ENCODE measurements at regions not wholly inside any gene's neighbourhood (a gene's known extent, or its start where the extent isn't known, plus 50 kb on each side); places are given as distances from the start of the nearest gene placed in this dataset.

DNA sequence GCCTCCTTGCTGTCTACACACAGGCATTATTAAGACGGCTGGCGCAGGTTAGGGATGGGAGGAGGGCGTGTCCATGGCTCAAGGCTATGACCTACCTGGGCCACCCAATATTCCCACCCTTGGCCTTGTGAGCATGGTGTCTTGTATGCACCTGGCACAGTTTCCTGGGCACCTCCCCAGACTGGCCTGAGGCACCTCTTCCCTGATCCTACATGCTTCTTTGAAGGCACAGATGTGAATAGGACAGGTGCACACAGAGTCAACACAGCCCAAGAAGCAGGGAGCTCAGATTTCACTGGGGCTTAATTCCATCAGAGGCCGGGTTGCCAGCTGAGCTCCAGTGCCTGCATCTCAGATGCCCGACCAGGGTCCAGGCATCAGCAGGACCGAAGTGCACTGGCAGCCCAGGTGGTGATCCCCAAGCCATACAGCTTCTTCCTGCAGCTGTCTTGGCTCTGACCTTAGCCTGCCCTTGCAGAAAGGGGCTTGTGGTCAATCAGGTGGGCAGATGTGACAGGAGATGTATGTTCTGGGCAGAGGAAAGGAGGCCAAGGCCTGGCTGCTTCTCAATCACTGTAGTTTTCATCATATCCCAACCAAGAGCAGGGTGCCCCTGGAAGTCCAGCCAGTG is 287.7 kb downstream of the CLIC5 start:
- Histone ChIP-seq H3K9me3 (ENCODE audit: control insufficient read depth, low read length) (peaks cover 4% of the 10 kb centered on the region), H3K36me3 (ENCODE audit: control insufficient read depth in 1 of 2, insufficient read depth in 2 of 2, low read length in 1 of 2) (no peaks in the 10 kb centered on the region), H3K4me3 (ENCODE audit: low read length in 2 of 2) (no peak overlapping the region), H3K4me1 (ENCODE audit: control insufficient read depth in 1 of 2, insufficient read depth in 2 of 2, low read length in 2 of 2) (no peaks in the 10 kb centered on the region), H3K27ac (ENCODE audit: low read depth in 1 of 2, low read length in 2 of 2) (no peak overlapping the region), H3K27me3 (ENCODE audit: control insufficient read depth in 1 of 2, insufficient read depth in 2 of 2, low read length in 1 of 2) (no peaks in the 10 kb centered on the region)
- intact Hi-C loops (cut with DNase I): no loop called here
- no peak for DNase-seq
- WGBS, 2 donors: 96 to 98% methylated on average over 6 of the region's 6 CpGs
- no peak for ATAC-seq (ENCODE audit: low FRiP score)

DNA sequence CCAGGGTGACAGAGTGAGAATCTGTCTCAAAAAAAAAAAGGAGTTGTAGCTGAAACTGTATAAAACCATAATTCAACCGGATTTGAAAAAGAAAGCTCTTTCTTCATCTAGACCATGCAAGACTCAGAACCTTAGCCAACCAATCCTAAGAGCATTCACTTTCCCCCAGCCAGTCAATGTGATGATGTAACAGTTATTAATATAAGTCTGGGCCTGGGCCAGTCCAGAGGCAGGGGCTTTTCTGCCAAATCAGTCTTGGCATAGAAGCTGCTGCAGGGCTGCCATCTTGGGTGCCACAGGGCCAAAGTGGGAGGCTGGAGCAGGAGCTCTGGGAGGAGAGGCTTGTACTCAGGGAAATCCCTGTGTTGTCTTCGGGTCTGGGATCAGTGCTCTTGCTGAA is 288.4 kb downstream of the CLIC5 start:
- H3K4me1 ChIP-seq (ENCODE audit: control insufficient read depth in 1 of 2, insufficient read depth in 2 of 2, low read length in 2 of 2): no peaks in the 10 kb centered on the region
- H3K27me3 ChIP-seq (ENCODE audit: control insufficient read depth in 1 of 2, insufficient read depth in 2 of 2, low read length in 1 of 2): no peaks in the 10 kb centered on the region
- ATAC-seq (ENCODE audit: low FRiP score) (peak; percentile 59), DNase-seq (no peak)
- H3K27ac ChIP-seq (ENCODE audit: low read depth in 1 of 2, low read length in 2 of 2): no peak overlapping the region
- H3K9me3 ChIP-seq (ENCODE audit: control insufficient read depth, low read length): peaks cover 6% of the 10 kb centered on the region
- WGBS, 2 donors: 32 to 42% methylated on average over 2 of the region's 2 CpGs
- H3K36me3 ChIP-seq (ENCODE audit: control insufficient read depth in 1 of 2, insufficient read depth in 2 of 2, low read length in 1 of 2): no peaks in the 10 kb centered on the region
- intact Hi-C loops (cut with DNase I): no loop called here
- H3K4me3 ChIP-seq (ENCODE audit: low read length in 2 of 2): no peak overlapping the region

DNA sequence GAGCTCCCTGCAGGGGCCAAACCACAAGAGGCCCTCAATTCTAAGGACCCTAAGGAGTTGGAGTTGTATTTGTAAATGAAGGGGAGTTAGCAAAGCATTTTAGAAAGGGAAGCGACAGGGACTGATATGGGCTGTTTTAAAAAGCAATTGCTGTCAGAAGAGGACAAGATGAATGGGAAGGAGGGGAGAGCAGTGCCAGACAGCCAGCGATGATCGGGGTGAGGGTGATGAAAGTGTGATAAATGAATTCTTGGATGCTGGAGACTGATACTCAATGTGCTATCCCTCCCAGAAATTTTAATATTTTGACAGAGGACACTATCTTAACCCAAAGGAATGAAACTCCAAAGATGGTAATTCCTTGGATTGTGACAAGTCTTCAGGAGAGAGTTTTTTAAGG is 289.2 kb downstream of the CLIC5 start:
- Histone ChIP-seq H3K4me3 (ENCODE audit: low read length in 2 of 2) (no peak overlapping the region), H3K4me1 (ENCODE audit: control insufficient read depth in 1 of 2, insufficient read depth in 2 of 2, low read length in 2 of 2) (no peaks in the 10 kb centered on the region), H3K27ac (ENCODE audit: low read depth in 1 of 2, low read length in 2 of 2) (no peak overlapping the region), H3K9me3 (ENCODE audit: control insufficient read depth, low read length) (peaks cover 6% of the 10 kb centered on the region), H3K27me3 (ENCODE audit: control insufficient read depth in 1 of 2, insufficient read depth in 2 of 2, low read length in 1 of 2) (no peaks in the 10 kb centered on the region), H3K36me3 (ENCODE audit: control insufficient read depth in 1 of 2, insufficient read depth in 2 of 2, low read length in 1 of 2) (no peaks in the 10 kb centered on the region)
- ATAC-seq (ENCODE audit: low FRiP score): no peak
- no peak for DNase-seq
- intact Hi-C loops (cut with DNase I): no loop called here
- 38 to 57% methylated on average over 3 of the region's 3 CpGs for WGBS, 2 donors

DNA sequence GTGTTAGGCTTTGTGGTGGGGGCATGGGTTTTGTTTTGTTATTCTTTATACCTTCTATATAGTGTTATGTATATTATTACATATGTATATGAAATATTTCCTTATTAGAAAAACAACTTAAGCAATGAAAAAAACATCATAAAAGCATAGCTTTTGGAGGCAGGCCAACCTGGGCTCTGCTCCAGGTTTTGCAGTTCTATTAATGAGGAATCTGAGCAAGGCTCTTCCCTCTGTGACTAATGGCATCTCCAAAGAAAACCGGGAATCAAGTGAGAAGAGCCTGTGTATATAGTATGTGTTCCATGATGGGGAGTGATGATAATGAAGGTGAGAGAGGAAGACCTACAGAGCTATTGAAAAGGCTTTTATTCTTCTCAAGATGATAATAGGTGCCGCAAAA is 291.1 kb downstream of the CLIC5 start:
- Histone ChIP-seq H3K4me1 (ENCODE audit: control insufficient read depth in 1 of 2, insufficient read depth in 2 of 2, low read length in 2 of 2) (no peaks in the 10 kb centered on the region), H3K9me3 (ENCODE audit: control insufficient read depth, low read length) (peaks cover 6% of the 10 kb centered on the region), H3K27ac (ENCODE audit: low read depth in 1 of 2, low read length in 2 of 2) (no peak overlapping the region), H3K36me3 (ENCODE audit: control insufficient read depth in 1 of 2, insufficient read depth in 2 of 2, low read length in 1 of 2) (no peaks in the 10 kb centered on the region), H3K4me3 (ENCODE audit: low read length in 2 of 2) (no peak overlapping the region), H3K27me3 (ENCODE audit: control insufficient read depth in 1 of 2, insufficient read depth in 2 of 2, low read length in 1 of 2) (no peaks in the 10 kb centered on the region)
- intact Hi-C loops (cut with DNase I): no loop called here
- 46 to 52% methylated on average over 2 of the region's 2 CpGs for WGBS, 2 donors
- no peak for ATAC-seq (ENCODE audit: low FRiP score)
- no peak for DNase-seq

DNA sequence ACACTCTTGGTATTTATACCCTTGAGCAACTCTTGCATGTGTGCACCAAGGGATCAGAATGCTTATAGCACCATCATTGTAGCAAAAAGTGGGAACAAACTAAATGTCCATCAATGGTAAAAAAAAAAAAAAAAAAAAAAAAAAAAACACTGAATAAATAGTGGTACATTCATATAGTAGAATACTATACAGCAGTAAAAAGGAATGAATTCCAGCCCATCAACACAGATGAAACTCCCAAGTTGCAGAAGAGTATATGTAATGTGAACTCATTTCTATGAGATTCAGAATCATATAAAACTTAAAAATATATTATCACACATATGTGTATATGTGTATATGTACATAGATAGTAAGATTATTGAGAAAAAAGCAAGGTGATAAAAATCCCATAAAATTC is 291.6 kb downstream of the CLIC5 start:
- Histone ChIP-seq H3K27me3 (ENCODE audit: control insufficient read depth in 1 of 2, insufficient read depth in 2 of 2, low read length in 1 of 2) (no peaks in the 10 kb centered on the region), H3K4me3 (ENCODE audit: low read length in 2 of 2) (no peak overlapping the region), H3K27ac (ENCODE audit: low read depth in 1 of 2, low read length in 2 of 2) (no peak overlapping the region), H3K9me3 (ENCODE audit: control insufficient read depth, low read length) (peaks cover 6% of the 10 kb centered on the region), H3K4me1 (ENCODE audit: control insufficient read depth in 1 of 2, insufficient read depth in 2 of 2, low read length in 2 of 2) (no peaks in the 10 kb centered on the region), H3K36me3 (ENCODE audit: control insufficient read depth in 1 of 2, insufficient read depth in 2 of 2, low read length in 1 of 2) (no peaks in the 10 kb centered on the region)
- intact Hi-C loops (cut with DNase I): no loop called here
- DNase-seq: no peak
- no peak for ATAC-seq (ENCODE audit: low FRiP score)

DNA sequence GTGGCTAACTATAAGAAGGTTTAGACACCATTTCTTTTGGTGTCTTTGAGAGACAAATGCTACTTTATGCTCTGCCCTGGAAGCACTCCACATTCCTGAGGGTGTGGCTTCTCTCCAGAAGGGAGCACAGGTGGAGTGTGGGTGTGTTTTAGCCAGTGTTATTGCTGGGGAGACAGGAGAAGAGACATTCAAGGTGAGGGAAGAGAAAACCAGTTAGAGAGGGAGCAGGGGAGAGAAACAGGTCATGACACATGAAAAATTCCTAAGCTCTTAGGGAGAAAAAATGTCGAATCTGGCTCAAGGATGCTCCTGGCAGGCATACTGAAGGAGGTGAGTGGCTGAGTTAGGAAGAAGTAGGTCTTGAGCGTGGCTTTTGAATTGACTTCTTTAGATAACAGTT is 292.8 kb downstream of the CLIC5 start:
- Histone ChIP-seq H3K27me3 (ENCODE audit: control insufficient read depth in 1 of 2, insufficient read depth in 2 of 2, low read length in 1 of 2) (no peaks in the 10 kb centered on the region), H3K9me3 (ENCODE audit: control insufficient read depth, low read length) (peaks cover 6% of the 10 kb centered on the region), H3K4me3 (ENCODE audit: low read length in 2 of 2) (no peak overlapping the region), H3K36me3 (ENCODE audit: control insufficient read depth in 1 of 2, insufficient read depth in 2 of 2, low read length in 1 of 2) (no peaks in the 10 kb centered on the region), H3K27ac (ENCODE audit: low read depth in 1 of 2, low read length in 2 of 2) (no peak overlapping the region), H3K4me1 (ENCODE audit: control insufficient read depth in 1 of 2, insufficient read depth in 2 of 2, low read length in 2 of 2) (no peaks in the 10 kb centered on the region)
- no peak for ATAC-seq (ENCODE audit: low FRiP score)
- intact Hi-C loops (cut with DNase I): no loop called here
- 87 to 90% methylated on average over 2 of the region's 2 CpGs for WGBS, 2 donors
- DNase-seq: no peak

DNA sequence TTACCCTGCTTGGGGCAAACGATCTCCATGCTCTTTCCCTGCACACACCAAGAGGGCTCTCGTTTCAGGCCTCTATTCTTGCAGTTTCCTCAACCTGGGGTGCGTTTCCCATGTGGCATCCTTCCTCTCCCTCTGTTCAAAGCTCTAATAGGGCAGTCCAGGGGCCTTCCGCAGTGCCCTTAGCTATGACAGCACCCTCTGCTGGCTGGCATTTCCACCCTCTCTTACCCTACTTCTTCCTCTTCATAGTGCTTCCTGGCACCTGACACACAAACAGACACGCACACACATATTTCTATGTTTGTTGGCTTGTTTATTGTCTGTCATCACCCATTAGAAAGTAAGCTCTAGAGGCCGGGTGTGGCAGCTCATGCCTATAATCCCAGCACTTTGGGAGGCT is 294.0 kb downstream of the CLIC5 start:
- DNase-seq (no peak), ATAC-seq (ENCODE audit: low FRiP score) (no peak)
- Histone ChIP-seq H3K27me3 (ENCODE audit: control insufficient read depth in 1 of 2, insufficient read depth in 2 of 2, low read length in 1 of 2) (no peaks in the 10 kb centered on the region), H3K36me3 (ENCODE audit: control insufficient read depth in 1 of 2, insufficient read depth in 2 of 2, low read length in 1 of 2) (no peaks in the 10 kb centered on the region), H3K4me1 (ENCODE audit: control insufficient read depth in 1 of 2, insufficient read depth in 2 of 2, low read length in 2 of 2) (no peaks in the 10 kb centered on the region), H3K4me3 (ENCODE audit: low read length in 2 of 2) (no peak overlapping the region), H3K9me3 (ENCODE audit: control insufficient read depth, low read length) (peaks cover 6% of the 10 kb centered on the region), H3K27ac (ENCODE audit: low read depth in 1 of 2, low read length in 2 of 2) (no peak overlapping the region)
- 72 to 83% methylated on average over 6 of the region's 6 CpGs for WGBS, 2 donors
- intact Hi-C loops (cut with DNase I): no loop called here

DNA sequence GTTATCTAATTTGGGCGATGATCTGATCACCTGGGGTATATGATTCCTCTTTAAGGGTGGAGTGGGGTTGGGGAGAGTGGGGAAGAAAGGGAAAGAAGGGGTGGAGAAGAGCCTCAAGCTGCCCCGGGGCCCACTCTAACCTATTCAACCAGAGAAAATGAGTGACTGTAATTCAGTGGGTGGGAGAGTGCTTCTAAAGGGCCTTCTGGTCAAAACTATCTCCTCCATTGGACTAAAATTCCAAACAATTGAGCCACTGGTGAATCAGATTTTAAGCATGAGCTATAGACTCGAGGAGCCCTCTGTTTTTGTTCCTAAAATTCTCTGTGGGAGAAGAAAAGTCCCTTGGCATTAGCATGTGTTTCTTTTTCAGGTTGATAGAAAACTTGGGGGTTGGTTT is 296.8 kb downstream of the CLIC5 start:
- no peaks in the 10 kb centered on the region for H3K4me1 ChIP-seq (ENCODE audit: control insufficient read depth in 1 of 2, insufficient read depth in 2 of 2, low read length in 2 of 2)
- peaks cover 6% of the 10 kb centered on the region for H3K9me3 ChIP-seq (ENCODE audit: control insufficient read depth, low read length)
- no peak for DNase-seq
- no peaks in the 10 kb centered on the region for H3K36me3 ChIP-seq (ENCODE audit: control insufficient read depth in 1 of 2, insufficient read depth in 2 of 2, low read length in 1 of 2)
- intact Hi-C loops (cut with DNase I): no loop called here
- no peak for ATAC-seq (ENCODE audit: low FRiP score)
- H3K27ac ChIP-seq (ENCODE audit: low read depth in 1 of 2, low read length in 2 of 2): no peak overlapping the region
- H3K4me3 ChIP-seq (ENCODE audit: low read length in 2 of 2): no peak overlapping the region
- H3K27me3 ChIP-seq (ENCODE audit: control insufficient read depth in 1 of 2, insufficient read depth in 2 of 2, low read length in 1 of 2): no peaks in the 10 kb centered on the region
- WGBS, 2 donors: 57 to 71% methylated on average over 3 of the region's 3 CpGs

DNA sequence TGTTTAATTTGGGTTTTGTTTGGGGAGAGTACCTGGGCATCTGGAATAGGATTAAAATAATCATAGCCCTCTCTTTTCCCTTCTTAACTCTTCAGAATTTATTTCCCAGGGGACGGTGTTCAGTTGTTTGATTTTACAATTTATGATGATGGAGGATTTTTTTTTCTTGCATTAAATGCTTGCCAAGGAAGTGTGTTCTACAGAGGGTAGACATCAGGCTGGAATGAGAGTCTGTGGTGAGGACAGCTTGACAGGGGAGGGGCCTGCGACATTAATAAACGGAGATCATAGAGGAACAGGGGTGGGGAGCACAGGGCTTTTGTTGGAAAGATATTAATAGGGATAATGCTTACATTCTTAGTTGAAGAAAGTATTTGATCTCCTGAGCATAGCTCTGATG is 297.5 kb downstream of the CLIC5 start:
- no peak for ATAC-seq (ENCODE audit: low FRiP score)
- H3K27ac ChIP-seq (ENCODE audit: low read depth in 1 of 2, low read length in 2 of 2): no peak overlapping the region
- DNase-seq: no peak
- H3K4me1 ChIP-seq (ENCODE audit: control insufficient read depth in 1 of 2, insufficient read depth in 2 of 2, low read length in 2 of 2): no peaks in the 10 kb centered on the region
- 58 to 77% methylated on average over 3 of the region's 3 CpGs for WGBS, 2 donors
- no peaks in the 10 kb centered on the region for H3K36me3 ChIP-seq (ENCODE audit: control insufficient read depth in 1 of 2, insufficient read depth in 2 of 2, low read length in 1 of 2)
- peaks cover 4% of the 10 kb centered on the region for H3K9me3 ChIP-seq (ENCODE audit: control insufficient read depth, low read length)
- no peak overlapping the region for H3K4me3 ChIP-seq (ENCODE audit: low read length in 2 of 2)
- no peaks in the 10 kb centered on the region for H3K27me3 ChIP-seq (ENCODE audit: control insufficient read depth in 1 of 2, insufficient read depth in 2 of 2, low read length in 1 of 2)
- intact Hi-C loops (cut with DNase I): no loop called here
